ENCODE measurements at regions not wholly inside any gene's neighbourhood (a gene's known extent, or its start where the extent isn't known, plus 50 kb on each side); places are given as distances from the start of the nearest gene placed in this dataset.

DNA sequence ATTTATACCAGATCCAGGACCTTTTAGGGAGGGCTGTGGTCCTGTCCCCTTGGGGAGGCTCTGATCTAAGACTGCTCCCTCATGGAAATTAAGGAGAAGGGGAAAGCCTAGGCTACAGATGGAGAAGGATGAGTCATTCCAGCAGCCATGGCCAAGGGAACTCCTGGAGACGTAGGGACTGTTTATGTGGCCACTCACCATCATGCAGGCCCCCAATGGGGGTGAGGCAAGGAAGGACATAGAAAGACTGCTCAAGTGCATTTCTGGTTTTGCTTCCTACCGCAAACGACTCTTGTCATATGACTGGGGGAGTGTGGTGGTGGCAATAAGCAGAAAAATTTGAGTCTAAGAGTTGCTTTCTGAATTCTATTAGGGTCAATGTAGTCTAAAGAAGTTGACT, 54.0 kb upstream of the CYP1B1 start:
- intact Hi-C loops (cut with micrococcal nuclease) (no loop called here), in situ Hi-C loops (cut with MboI) (no loop called here)
- Histone ChIP-seq H4K20me1 (replicated peaks; ENCODE audit: control insufficient read depth, insufficient read depth, low read length) (no peaks in the 10 kb centered on the region), H3K79me2 (ENCODE audit: control insufficient read depth, insufficient read depth, low read length) (no peaks in the 10 kb centered on the region), H3K9me3 (replicated peaks; ENCODE audit: control insufficient read depth, insufficient read depth, low read depth, low read length) (no peaks in the 10 kb centered on the region; the same call in 1 of the 2 replicates), H3K4me3 (no peak overlapping the region), H3K27me3 (ENCODE audit: control insufficient read depth in 2 of 2, insufficient read depth in 2 of 2, low read length in 2 of 2) (no peaks in the 10 kb centered on the region), H3K27ac (ENCODE audit: extremely low read depth, low read depth, low read length) (no peak overlapping the region), H3K4me2 (ENCODE audit: insufficient read depth, low read length) (no peak overlapping the region), H3K9me1 (ENCODE audit: control insufficient read depth, insufficient read depth, low read length) (no peaks in the 10 kb centered on the region), H3K9ac (ENCODE audit: insufficient read depth in 1 of 2, low read depth in 2 of 2, low read length in 2 of 2) (no peak overlapping the region), H3K4me1 (replicated peaks in 1 of 2; ENCODE audit: control insufficient read depth in 2 of 2, insufficient read depth in 2 of 2, low read length in 2 of 2) (peaks cover 0 to 9% of the 10 kb centered on the region in 2 experiments; a peak in 2 of 5 replicates), H3K36me3 (ENCODE audit: control insufficient read depth, insufficient read depth, low read length) (no peaks in the 10 kb centered on the region), H2AFZ (ENCODE audit: low read depth, low read length) (no peak overlapping the region; the same call in 1 of the 2 replicates)
- CTCF ChIA-PET (ENCODE audit: low intra/inter-chr PET ratio), result no interaction called here
- BruUV-seq (replicated peaks), result no TSS peak
- FAIRE-seq, result no peak
- ATAC-seq, result no peak
- POLR2A ChIA-PET, result no interaction called here
- DNase-seq (ENCODE audit: extremely low read depth in 1 of 4, low spot score in 3 of 4), result no peak
- 10% methylated on average over 3 of the region's 3 CpGs for WGBS (ENCODE audit: insufficient coverage, low coverage, missing lambda C conversion rate)
- TF ChIP-seq, protein P1, sequence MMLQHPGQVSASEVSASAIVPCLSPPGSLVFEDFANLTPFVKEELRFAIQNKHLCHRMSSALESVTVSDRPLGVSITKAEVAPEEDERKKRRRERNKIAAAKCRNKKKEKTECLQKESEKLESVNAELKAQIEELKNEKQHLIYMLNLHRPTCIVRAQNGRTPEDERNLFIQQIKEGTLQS (IDR thresholded peaks at IDR 0.05), result peak; percentile 61; the same call in 1 of the 2 replicates
- TF ChIP-seq, protein P1 (CRISPR knock-in tag; conservative IDR thresholded peaks at IDR 0.05), result no peak
- TF ChIP-seq, protein P2, sequence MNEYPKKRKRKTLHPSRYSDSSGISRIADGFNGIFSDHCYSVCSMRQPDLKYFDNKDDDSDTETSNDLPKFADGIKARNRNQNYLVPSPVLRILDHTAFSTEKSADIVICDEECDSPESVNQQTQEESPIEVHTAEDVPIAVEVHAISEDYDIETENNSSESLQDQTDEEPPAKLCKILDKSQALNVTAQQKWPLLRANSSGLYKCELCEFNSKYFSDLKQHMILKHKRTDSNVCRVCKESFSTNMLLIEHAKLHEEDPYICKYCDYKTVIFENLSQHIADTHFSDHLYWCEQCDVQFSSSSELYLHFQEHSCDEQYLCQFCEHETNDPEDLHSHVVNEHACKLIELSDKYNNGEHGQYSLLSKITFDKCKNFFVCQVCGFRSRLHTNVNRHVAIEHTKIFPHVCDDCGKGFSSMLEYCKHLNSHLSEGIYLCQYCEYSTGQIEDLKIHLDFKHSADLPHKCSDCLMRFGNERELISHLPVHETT (CRISPR knock-in tag; conservative IDR thresholded peaks at IDR 0.05 in 1 of 2, IDR thresholded peaks at IDR 0.05 in 1 of 2), result peak in 1 of 2 experiments; percentile 27; a peak in 1 of 4 replicates
- TF ChIP-seq FOSL1 (tag; conservative IDR thresholded peaks at IDR 0.05), result peak; percentile 72
- TF ChIP-seq, protein P3, sequence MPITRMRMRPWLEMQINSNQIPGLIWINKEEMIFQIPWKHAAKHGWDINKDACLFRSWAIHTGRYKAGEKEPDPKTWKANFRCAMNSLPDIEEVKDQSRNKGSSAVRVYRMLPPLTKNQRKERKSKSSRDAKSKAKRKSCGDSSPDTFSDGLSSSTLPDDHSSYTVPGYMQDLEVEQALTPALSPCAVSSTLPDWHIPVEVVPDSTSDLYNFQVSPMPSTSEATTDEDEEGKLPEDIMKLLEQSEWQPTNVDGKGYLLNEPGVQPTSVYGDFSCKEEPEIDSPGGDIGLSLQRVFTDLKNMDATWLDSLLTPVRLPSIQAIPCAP (CRISPR knock-in tag; IDR thresholded peaks at IDR 0.05; ENCODE audit: borderline replicate concordance), result no peak
- TF ChIP-seq JUND (IDR thresholded peaks at IDR 0.05; ENCODE audit: borderline replicate concordance, low read depth, low read length), result peak; percentile 3; the same call in 1 of the 2 replicates
- peak; percentile 23; the same call in 1 of the 3 replicates for TF ChIP-seq JUND (tag; IDR thresholded peaks at IDR 0.05; ENCODE audit: borderline replicate concordance, low read depth, low read length)
- TF ChIP-seq SAP30 (IDR thresholded peaks at IDR 0.05; ENCODE audit: borderline replicate concordance, insufficient read depth, low read depth, low read length, poor library complexity, severe bottlenecking), result no peak

Data from K562 (cell line).